OCI-LY7 (cell line): ENCODE measurements at regions not wholly inside any gene's neighbourhood (a gene's known extent, or its start where the extent isn't known, plus 50 kb on each side); places are given as distances from the start of the nearest gene placed in this dataset.

Experiments used
- BruUV-seq: library from RNA; stranded (reverse); fragments of 400-500 nt; replicated peaks from 2 replicates; lab custom pipeline; 2021; lab: Mats Ljungman, UMichigan
- CTCF ChIA-PET: fragments of 300-600 bp; sonication (Branson Sonifier 250); formaldehyde crosslinking; loops from one replicate; lab custom pipeline; 2022; ENCODE audit warnings: antibody characterized with exemption; ENCODE audit not compliant: unreplicated experiment; lab: Charles Lee
- POLR2A ChIA-PET: fragments of 300-600 bp; sonication (Branson Sonifier 250); formaldehyde crosslinking; loops from one replicate; lab custom pipeline; 2022; ENCODE audit warnings: antibody characterized with exemption; lab: Charles Lee
- DNase-seq: peaks from one replicate; pipeline ENCODE4 v3.0.0-alpha.2; 2015; ENCODE audit warnings: low spot score
- H2AFZ ChIP-seq: fragments of 200-600 bp; sonication (generic), shearing (Covaris generic); 2 replicates; pipeline ENCODE4 v1.6.1; 2014; ENCODE audit warnings: mild to moderate bottlenecking, antibody characterized with exemption, low read length, moderate library complexity
- H3K27ac ChIP-seq: fragments of 200-600 bp; sonication (generic); 2 replicates; pipeline ENCODE4 v1.5.1; 2014; ENCODE audit warnings: mixed run types, low read depth, mild to moderate bottlenecking, moderate library complexity, low read length, inconsistent platforms; ENCODE audit not compliant: poor library complexity, severe bottlenecking
- H3K36me3 ChIP-seq: fragments of 200-600 bp; sonication (generic); 2 replicates; pipeline ENCODE4 v1.6.1; 2014; ENCODE audit warnings: mild to moderate bottlenecking, antibody characterized with exemption, low read length, moderate library complexity, mixed read lengths; ENCODE audit not compliant: insufficient read depth
- H3K4me1 ChIP-seq: fragments of 200-600 bp; sonication (generic); 2 replicates; pipeline ENCODE4 v1.5.1; 2014; ENCODE audit warnings: mild to moderate bottlenecking, low read length; ENCODE audit not compliant: insufficient read depth, poor library complexity, severe bottlenecking
- H3K4me2 ChIP-seq: fragments of 200-600 bp; sonication (generic); 2 replicates; pipeline ENCODE4 v1.6.1; 2014; ENCODE audit warnings: mild to moderate bottlenecking, low read length
- H3K4me3 ChIP-seq: fragments of 200-600 bp; sonication (generic); 2 replicates; pipeline ENCODE4 v1.5.1; 2014; ENCODE audit warnings: mild to moderate bottlenecking, low read depth, low read length; ENCODE audit not compliant: poor library complexity, severe bottlenecking
- H3K79me2 ChIP-seq: fragments of 200-600 bp; sonication (generic); 2 replicates; pipeline ENCODE4 v1.6.1; 2016; ENCODE audit warnings: low read depth, mild to moderate bottlenecking, low read length, moderate library complexity, mixed read lengths; ENCODE audit not compliant: insufficient read depth
- H3K9me2 ChIP-seq: fragments of 200-600 bp; sonication (generic); 2 replicates; pipeline ENCODE4 v1.6.1; 2016; ENCODE audit warnings: mild to moderate bottlenecking, low read length, mixed read lengths; ENCODE audit not compliant: insufficient read depth
- H3K9me3 ChIP-seq: fragments of 200-600 bp; sonication (generic); 2 replicates; pipeline ENCODE4 v1.6.1; 2014; ENCODE audit warnings: mild to moderate bottlenecking, mixed run types, low read length, mixed read lengths
- H4K20me1 ChIP-seq: fragments of 200-600 bp; sonication (generic); 2 replicates; pipeline ENCODE4 v1.6.1; 2014; ENCODE audit warnings: mild to moderate bottlenecking, antibody characterized with exemption, low read length, moderate library complexity, mixed read lengths; ENCODE audit not compliant: insufficient read depth
- EZH2phosphoT487 ChIP-seq: fragments of 200-600 bp; sonication (generic); IDR thresholded peaks from 2 replicates; pipeline ENCODE4 v1.6.1; 2018; ENCODE audit warnings: low read depth, borderline replicate concordance, mild to moderate bottlenecking, mixed run types, antibody characterized with exemption, low read length, moderate library complexity, mixed read lengths
- intact Hi-C: fragments of 100-400 bp; cut with micrococcal nuclease; formaldehyde crosslinking; loops from one replicate; pipeline ENCODE4 v1.10.0; 2022; ENCODE audit not compliant: unreplicated experiment
- TF ChIP-seq, protein P1 (sequence below): fragments of 200-600 bp; sonication (generic); conservative IDR thresholded peaks from 2 replicates; pipeline ENCODE4 v1.5.1; 2014; ENCODE audit warnings: mild to moderate bottlenecking, antibody characterized with exemption, low read length, moderate library complexity, mixed read lengths

DNA sequence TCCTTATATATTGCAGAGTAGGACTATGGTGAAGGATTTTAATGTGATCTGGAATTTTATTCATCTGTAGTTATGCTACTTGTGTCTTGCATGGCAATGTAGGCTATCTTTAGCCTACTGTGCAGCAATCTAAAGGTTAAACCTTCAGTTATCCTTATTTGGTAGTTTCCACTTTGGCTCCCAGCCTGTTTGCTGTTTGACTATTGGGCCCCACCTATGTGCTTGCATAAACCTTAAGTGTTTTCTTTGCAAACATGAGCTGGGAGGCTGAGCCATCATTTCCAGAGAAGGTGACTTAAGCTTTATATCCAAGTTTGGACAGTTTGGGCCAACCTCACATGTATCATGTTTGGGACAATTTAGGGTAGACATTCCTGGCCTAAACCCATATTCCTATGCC lies 537.5 kb downstream of the BTBD3 start:
- Histone ChIP-seq H3K36me3 (no peaks in the 10 kb centered on the region), H3K9me2 (no peaks in the 10 kb centered on the region), H3K79me2 (no peaks in the 10 kb centered on the region), H3K4me1 (no peaks in the 10 kb centered on the region), H3K9me3 (no peaks in the 10 kb centered on the region), H3K4me3 (no peak overlapping the region), H2AFZ (no peak overlapping the region), H3K27ac (no peak overlapping the region), H4K20me1 (no peaks in the 10 kb centered on the region), H3K4me2 (no peak overlapping the region)
- POLR2A ChIA-PET: no interaction called here
- TF ChIP-seq, protein P1, sequence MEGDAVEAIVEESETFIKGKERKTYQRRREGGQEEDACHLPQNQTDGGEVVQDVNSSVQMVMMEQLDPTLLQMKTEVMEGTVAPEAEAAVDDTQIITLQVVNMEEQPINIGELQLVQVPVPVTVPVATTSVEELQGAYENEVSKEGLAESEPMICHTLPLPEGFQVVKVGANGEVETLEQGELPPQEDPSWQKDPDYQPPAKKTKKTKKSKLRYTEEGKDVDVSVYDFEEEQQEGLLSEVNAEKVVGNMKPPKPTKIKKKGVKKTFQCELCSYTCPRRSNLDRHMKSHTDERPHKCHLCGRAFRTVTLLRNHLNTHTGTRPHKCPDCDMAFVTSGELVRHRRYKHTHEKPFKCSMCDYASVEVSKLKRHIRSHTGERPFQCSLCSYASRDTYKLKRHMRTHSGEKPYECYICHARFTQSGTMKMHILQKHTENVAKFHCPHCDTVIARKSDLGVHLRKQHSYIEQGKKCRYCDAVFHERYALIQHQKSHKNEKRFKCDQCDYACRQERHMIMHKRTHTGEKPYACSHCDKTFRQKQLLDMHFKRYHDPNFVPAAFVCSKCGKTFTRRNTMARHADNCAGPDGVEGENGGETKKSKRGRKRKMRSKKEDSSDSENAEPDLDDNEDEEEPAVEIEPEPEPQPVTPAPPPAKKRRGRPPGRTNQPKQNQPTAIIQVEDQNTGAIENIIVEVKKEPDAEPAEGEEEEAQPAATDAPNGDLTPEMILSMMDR: no peak
- TF ChIP-seq EZH2phosphoT487: no peak
- DNase-seq: no peak
- intact Hi-C loops: no loop called here
- CTCF ChIA-PET: no interaction called here
- no TSS peak for BruUV-seq

- no peak overlapping the region for H3K27ac ChIP-seq
- H3K79me2 ChIP-seq: no peaks in the 10 kb centered on the region
- H3K4me3 ChIP-seq: no peak overlapping the region
- ChIA-PET CTCF (no interaction called here), POLR2A (no interaction called here)
- no TSS peak for BruUV-seq
- H3K4me2 ChIP-seq: no peak overlapping the region
- no peak for TF ChIP-seq EZH2phosphoT487
- TF ChIP-seq, protein P1: no peak
- no peak for DNase-seq
- H2AFZ ChIP-seq: no peak overlapping the region
- H3K9me3 ChIP-seq: 0 out of 2 replicates have a peak, but pooled peaks cover 4% of the 10 kb centered on the region
- intact Hi-C loops: no loop called here
- no peaks in the 10 kb centered on the region for H3K9me2 ChIP-seq
- H4K20me1 ChIP-seq: no peaks in the 10 kb centered on the region
- no peaks in the 10 kb centered on the region for H3K4me1 ChIP-seq
- no peaks in the 10 kb centered on the region for H3K36me3 ChIP-seq
Measured at GRCh38 chr20:12458241-12458640, 540.5 kb downstream of the BTBD3 start.

DNA sequence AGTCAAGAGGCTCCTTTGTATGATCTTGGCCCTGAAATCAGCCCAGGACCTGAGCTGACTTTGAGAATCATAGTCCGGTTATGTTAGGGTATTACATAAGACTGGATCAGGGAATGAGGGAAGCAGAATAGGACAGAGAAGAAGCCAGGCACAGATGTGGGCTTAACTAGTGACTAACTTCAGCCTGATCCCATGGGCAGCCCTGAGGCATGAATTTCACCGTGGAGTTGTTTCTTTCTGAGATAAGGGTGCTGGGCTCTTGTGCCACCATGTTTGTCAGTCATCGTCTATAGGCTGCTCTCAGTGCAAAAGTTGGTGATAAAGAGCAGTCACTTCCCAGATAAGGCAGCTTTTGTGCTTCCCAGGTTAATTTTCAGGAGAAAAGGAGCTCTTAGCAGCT lies 544.7 kb upstream of the SPTLC3 start:
- no TSS peak for BruUV-seq
- CTCF ChIA-PET: no interaction called here

More for the DNA sequence above, 544.7 kb upstream of the SPTLC3 start:
- POLR2A ChIA-PET: no interaction called here
- Histone ChIP-seq H3K9me3 (0 out of 2 replicates have a peak, but pooled peaks cover 4% of the 10 kb centered on the region), H3K9me2 (no peaks in the 10 kb centered on the region), H3K4me2 (no peak overlapping the region), H3K79me2 (no peaks in the 10 kb centered on the region), H3K4me3 (no peak overlapping the region), H3K36me3 (no peaks in the 10 kb centered on the region), H3K4me1 (no peaks in the 10 kb centered on the region), H4K20me1 (no peaks in the 10 kb centered on the region), H2AFZ (no peak overlapping the region), H3K27ac (no peak overlapping the region)
- no peak for DNase-seq
- intact Hi-C loops: no loop called here
- TF ChIP-seq, protein P1: no peak
- no peak for TF ChIP-seq EZH2phosphoT487
